ENCODE measurements at regions not wholly inside any gene's neighbourhood (a gene's known extent, or its start where the extent isn't known, plus 50 kb on each side); places are given as distances from the start of the nearest gene placed in this dataset.

GRCh38 chr5:2019716-2020115 lies 137.0 kb upstream of the IRX4 start:
- DNase-seq (ENCODE audit: low spot score) (no peak), FAIRE-seq (no peak)

- DNase-seq (ENCODE audit: low spot score), result peak; percentile 38
- no peak for FAIRE-seq
Observed at GRCh38 chr5:2018390-2018724, 135.6 kb upstream of the IRX4 start.

DNA sequence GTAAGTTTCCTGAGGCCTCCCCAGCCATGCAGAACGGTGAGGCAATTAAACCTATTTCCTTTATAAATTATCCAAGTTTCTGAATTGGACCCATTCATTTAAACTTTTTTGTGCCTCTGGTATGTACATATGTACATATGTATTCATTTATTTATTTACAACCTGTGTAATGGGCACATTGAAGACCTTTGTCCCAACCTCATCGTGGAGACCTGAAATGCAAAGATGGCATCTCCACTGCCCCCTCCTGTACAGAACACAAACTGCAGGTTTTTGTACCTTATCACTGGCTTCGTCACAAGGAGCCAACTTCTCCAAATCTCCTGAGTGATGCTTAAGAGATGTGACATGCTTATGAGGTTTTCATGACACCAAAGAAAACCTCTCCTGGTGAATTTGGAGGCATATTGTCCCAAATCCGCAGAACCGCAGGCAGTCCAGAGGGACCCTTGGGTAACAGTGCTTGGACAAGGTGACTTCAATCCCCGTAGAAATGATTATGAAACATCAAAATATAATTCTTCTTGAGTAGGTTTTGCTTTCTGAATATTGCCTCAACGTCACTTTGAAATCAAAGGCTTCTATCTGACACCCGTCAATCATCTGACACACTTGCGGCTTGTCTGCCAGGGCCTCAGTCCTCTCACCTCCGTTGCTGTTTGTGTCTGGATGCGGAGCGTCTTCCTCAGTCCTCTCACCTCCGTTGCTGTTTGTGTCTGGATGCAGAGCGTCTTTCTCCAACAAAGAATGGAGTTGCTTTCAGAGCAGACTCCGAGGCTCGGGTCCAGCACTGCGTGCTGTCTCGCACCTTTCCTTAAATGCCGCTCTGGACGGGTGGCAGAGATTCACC lies 135.0 kb upstream of the IRX4 start:
- FAIRE-seq, result no peak

DNA sequence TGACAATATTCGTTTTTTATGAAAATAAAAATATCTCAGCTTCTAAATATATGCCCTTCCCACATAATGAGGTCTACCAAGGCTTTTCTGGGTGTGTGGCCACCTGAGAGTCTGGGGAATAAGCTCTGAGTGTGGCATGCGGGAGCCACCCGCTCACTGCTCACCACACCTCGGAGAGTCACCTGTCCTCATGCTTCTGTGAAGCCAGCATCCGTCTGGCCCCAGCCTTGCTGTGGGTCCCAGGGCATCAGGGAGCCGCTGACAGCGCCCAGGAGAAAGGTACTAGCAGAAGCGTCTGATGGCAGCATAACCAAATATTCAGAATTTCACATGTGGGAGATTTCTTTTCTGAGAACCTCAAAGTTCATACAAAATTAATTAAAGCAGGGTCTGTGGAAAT lies 133.2 kb upstream of the IRX4 start:
- DNase-seq (ENCODE audit: low spot score) (no peak), FAIRE-seq (no peak)

More for the DNA sequence above, 135.0 kb upstream of the IRX4 start:
- peak; percentile 41 for DNase-seq (ENCODE audit: low spot score)

DNA sequence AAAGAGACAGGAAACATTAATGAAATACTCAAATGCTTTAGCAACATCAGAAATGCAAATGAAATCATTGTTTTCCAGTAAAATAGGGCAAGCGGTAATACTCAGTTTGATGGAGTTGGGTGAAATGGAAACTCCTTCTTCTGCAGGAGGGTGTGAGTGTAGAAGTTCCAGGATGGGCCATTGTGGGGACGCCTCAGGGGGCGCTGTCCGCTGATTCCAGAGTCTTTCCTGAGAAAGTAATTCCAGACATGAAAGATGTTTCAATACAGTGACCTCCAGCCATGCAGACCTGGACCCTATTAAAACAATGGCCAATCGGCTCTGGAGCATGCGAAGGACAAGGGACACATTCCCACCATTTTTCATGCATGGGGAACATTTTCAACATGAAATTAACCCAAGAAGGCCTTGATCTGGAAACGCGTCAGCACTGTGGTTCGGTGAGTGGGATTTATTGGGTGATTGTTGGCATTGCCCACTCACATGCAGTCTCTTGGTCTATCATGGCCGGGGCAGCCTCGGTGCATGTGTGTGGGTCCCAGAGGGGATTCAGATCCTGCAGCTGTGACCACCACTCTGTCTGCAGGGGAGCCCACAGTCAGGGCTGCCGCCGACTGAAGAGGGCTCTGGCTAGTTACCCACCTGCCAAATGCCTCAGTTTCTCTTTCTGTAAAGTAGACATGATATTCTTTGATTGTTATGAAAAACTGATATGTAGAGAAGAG lies 132.6 kb upstream of the IRX4 start:
- no peak for FAIRE-seq
- no peak for DNase-seq (ENCODE audit: low spot score)

GRCh38 chr5:2014058-2014610 lies 131.4 kb upstream of the IRX4 start:
- FAIRE-seq (no peak), DNase-seq (ENCODE audit: low spot score) (no peak)

DNA sequence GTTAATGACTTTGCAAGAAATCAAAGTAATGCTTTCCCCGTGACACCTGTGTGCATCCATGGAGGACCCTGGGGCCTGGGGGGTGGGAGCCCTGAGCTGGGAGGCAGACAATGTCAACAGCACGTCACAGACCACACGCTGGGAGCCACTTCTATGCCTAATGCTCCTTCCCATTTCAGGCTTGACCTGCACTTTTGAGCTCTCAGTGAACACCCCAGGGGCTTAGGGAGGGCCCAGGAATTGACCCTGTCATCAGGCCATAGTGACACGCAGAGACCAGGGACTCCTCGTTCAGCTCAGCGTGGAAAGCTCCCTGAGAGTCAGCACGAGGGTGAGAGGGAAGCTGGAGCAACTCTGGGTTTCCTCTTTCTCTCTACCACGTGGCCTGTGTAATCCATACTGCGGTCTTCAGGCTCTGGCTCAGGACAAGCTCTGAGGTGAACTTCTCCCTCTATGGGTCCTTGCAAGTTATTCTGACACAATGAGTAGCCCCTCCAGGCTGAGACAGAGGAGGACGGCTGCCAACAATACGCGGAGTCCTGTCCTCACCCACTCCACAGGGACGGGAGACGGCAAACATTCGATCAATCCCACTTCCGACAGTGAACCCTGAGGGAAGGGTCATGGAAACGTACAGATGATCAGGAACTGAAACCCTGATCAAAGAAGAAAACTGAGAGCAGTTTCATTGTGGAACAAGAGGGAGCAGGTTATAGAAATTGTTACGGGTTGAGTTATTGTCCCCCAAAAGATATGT lies 130.8 kb upstream of the IRX4 start:
- DNase-seq (ENCODE audit: low spot score) (no peak), FAIRE-seq (no peak)

DNA sequence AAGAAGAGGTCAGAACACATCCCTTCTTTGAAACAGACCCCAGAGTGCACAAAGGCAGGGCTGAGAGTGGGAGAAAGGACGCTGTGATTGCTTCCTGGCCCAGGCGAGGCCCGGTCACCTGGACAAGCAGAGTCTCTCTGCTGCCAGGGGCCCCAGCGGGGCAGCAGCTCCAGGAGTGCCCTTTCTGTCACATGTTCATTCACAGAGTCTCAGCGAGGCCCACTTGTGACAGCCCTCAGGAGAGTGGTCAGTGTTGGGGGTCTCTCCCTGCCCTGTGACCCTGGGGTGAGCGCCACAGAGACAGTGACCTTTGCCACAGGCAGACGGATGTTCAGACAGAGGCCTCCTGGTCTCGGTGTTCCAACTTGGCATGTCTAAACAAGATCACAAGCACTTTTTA lies 130.2 kb upstream of the IRX4 start:
- DNase-seq (ENCODE audit: low spot score), result no peak
- FAIRE-seq, result no peak

GRCh38 chr5:2011481-2012411 lies 129.0 kb upstream of the IRX4 start:
- DNase-seq (ENCODE audit: low spot score) (no peak), FAIRE-seq (no peak)

DNA sequence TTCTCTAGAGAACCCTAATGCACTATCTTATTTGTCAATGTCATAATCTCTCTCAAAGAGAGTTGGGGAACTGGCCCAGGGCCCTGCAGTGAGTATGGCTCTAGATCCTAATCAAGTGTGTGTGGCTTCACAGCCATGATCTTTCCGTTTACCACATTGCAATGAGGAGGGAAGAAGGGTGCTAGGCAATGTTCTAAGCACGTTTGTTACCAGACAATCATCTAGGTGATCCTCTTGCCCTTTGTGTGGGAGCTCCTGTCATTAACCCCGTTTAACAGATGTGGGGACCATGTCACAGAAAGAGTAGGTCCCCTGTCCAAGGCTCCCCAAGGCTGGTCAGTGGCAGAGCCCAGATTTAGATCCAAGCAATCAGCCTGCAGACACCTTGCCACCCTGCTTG lies 128.2 kb upstream of the IRX4 start:
- DNase-seq (ENCODE audit: low spot score), result no peak
- FAIRE-seq, result no peak

- FAIRE-seq (no peak), DNase-seq (ENCODE audit: low spot score) (peak; percentile 1)
Observed at GRCh38 chr5:2009986-2010914, 127.5 kb upstream of the IRX4 start.

DNA sequence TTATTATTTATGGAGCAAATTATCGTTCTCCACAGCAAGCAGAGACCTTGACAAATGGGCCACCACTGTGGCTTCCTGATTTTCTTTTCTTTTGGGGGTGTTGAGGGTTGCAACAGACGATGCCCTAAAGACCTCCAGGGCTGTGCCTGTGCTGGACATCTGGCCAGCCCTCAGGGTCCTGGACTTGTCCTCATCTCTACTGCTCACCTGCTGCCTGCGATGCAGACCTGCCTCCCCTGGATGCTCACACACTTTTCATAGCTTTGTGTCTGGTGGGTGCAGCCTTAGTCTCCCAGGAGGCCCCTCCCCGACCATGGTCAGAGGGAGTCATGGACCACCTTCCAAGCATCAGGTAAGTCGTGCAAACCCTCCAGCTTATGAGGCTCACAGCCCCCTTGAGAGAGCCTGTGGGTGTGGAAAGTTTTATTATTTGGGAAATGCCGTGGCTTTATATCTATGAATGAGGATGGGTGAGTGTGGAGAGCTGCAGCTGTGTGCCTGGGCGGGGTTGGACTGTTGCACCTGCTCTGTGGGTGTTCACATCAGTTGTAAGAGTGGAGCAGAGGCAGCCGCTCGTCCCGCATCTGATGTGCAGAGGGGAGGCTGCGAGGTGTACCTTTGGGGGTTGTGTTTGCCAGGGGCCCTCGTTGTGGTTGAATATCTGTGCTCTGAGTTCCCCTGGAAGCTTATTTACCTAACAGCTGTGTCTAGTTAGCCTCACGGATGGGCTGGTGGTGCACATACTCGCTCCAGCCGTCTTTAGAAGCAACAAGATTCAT lies 126.3 kb upstream of the IRX4 start:
- no peak for DNase-seq (ENCODE audit: low spot score)
- no peak for FAIRE-seq

DNA sequence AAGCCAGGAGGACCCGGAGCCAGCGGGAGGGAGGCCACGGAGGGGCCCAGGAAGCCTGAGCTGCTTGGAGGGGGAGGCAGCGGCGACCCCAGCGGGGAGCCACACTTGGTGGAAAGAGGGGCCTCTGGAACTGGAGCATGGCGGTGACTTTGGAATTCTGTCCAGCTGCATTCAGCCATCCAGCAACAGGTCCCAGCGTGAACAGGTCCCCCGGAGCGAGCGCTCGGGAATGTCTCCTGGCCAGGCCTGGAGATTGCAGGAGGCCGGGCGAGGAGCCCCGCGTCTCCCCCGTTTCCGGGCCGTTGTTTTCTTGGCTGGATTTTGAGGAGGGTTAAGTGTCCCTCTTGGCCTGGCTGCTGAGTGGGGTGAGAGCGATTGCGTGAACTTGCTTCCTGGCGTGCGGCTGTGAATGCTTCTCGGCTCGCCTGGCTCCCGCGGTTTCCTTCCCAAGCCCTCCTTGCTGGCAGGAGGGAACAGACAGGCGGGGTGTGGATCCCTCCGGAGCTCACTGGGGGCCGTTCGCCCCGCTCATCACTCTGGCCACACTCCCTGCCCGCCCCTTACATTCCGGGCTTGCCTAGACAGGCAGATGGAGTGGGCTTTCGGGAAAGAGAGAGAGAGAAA lies 125.3 kb upstream of the IRX4 start:
- DNase-seq (ENCODE audit: low spot score), result peak; percentile 57
- FAIRE-seq, result no peak

DNA sequence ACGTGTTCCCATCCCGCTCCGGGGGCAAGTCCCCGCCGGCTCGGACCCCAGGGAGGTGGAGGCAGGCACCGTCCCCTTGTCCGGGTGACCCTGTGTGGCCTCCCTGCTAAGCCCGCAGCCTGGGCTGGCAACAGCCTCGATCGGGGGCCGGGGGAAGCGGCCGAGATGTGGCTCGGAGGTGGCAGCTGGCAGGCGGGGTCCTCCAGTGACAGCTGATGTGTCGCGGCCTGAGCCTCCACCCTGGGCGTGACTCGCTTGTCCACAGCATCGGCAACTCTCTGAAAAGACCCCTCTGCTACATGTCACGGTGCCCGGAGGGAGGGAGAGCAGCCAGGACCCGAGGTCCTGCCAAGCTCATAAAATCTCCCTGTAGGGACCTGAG lies 124.8 kb upstream of the IRX4 start:
- no peak for DNase-seq (ENCODE audit: low spot score)
- peak; percentile 27 for FAIRE-seq

GRCh38 chr5:2006971-2007291 lies 124.2 kb upstream of the IRX4 start:
- no peak for FAIRE-seq
- DNase-seq (ENCODE audit: low spot score), result no peak

DNA sequence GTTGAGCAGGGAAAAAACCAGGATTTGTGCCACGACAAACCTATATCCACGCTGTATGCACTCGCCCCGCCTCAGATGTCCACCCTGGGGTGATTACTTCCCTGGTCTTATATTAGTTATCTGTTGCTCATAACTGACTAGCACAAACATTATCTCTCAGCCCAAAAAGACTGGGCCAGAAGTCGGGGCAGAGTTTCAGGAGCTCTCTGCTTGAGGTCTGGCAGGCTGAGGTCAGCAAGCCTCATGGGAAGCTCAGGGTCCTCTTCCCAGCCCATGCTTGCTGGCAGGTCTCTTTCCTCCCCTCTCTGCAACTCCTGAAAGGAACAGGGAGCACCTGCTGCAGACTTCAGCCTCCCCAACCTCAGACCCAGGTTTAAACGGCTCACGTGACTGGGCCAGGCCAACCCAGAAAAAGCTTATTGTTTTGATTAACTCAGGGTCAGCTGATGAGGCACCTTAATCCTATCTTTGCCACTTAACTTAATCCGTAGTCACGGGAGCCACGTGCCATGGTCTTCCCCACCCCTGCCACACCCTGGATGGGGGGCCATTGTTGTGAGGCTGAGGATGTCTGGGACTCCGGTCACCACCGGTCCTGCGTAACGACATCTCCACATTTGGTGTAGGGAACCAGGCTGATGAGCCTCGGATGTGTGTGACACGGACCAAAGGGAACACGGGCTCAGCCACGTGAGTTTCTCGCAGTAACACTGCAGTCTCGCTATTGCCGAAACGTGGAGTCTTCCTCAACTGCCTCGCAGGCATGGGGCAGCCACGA lies 123.7 kb upstream of the IRX4 start:
- no peak for DNase-seq (ENCODE audit: low spot score)
- no peak for FAIRE-seq

- no peak for FAIRE-seq
- DNase-seq (ENCODE audit: low spot score), result no peak
Observed at GRCh38 chr5:2005101-2006041, 122.6 kb upstream of the IRX4 start.
